BE2C (cell line): ENCODE measurements at regions not wholly inside any gene's neighbourhood (a gene's known extent, or its start where the extent isn't known, plus 50 kb on each side); places are given as distances from the start of the nearest gene placed in this dataset.

Experiments
- DNase-seq: peaks from one replicate; pipeline ENCODE4 v3.0.0-alpha.2; 2020
- H3K27me3 ChIP-seq: fragments of 250-450 bp; sonication (Bioruptor Pico); 2 replicates; pipeline ENCODE4 v1.5.1; 2020; ENCODE audit warnings: mild to moderate bottlenecking
- H3K36me3 ChIP-seq: fragments of 250-450 bp; sonication (Bioruptor Pico); 2 replicates; pipeline ENCODE4 v1.5.1; 2020; ENCODE audit warnings: mild to moderate bottlenecking
- H3K4me1 ChIP-seq: fragments of 250-450 bp; sonication (Bioruptor Pico); 2 replicates; pipeline ENCODE4 v1.5.1; 2020
- H3K4me3 ChIP-seq: 2 replicates; pipeline ENCODE4 v1.5.1; 2011; ENCODE audit warnings: low read depth, low read length
- H3K9me3 ChIP-seq: fragments of 250-450 bp; sonication (Bioruptor Pico); 2 replicates; pipeline ENCODE4 v1.5.1; 2020
- TF ChIP-seq, protein P1 (sequence below): IDR thresholded peaks from 2 replicates; pipeline ENCODE4 v1.5.1; 2012; ENCODE audit warnings: mild to moderate bottlenecking, low read depth, low read length

DNA sequence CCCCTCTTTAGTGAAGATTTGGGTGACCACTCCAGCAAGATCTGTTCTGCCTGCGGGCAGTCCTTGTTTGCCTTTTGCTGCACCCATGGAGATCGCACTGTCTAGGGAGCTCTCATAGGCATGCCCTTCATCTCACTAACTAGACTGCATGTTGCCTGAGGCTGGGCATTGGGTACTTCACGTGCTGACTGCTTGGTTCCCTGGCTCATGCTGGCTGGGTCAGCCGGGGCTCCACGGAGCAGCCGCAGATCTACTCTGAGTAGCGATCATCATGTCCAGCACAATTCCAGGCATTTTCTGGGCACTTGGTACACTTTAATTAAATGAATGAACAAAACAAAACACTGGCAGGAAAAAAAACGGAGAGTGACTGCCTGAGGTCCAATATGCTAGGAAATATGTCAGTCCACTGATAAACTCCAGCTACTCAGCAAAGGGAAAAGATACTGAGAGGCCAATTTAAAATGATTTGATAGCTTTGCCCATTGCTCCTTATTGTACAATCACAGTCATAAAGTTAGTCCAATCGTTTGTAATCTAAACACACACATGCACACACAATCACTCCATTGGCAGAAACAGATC is 220.3 kb downstream of the C1D start:
- peak; percentile 17 for DNase-seq
- TF ChIP-seq, protein P1, sequence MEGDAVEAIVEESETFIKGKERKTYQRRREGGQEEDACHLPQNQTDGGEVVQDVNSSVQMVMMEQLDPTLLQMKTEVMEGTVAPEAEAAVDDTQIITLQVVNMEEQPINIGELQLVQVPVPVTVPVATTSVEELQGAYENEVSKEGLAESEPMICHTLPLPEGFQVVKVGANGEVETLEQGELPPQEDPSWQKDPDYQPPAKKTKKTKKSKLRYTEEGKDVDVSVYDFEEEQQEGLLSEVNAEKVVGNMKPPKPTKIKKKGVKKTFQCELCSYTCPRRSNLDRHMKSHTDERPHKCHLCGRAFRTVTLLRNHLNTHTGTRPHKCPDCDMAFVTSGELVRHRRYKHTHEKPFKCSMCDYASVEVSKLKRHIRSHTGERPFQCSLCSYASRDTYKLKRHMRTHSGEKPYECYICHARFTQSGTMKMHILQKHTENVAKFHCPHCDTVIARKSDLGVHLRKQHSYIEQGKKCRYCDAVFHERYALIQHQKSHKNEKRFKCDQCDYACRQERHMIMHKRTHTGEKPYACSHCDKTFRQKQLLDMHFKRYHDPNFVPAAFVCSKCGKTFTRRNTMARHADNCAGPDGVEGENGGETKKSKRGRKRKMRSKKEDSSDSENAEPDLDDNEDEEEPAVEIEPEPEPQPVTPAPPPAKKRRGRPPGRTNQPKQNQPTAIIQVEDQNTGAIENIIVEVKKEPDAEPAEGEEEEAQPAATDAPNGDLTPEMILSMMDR, result no peak
- Histone ChIP-seq H3K4me3 (no peak overlapping the region), H3K27me3 (no peaks in the 10 kb centered on the region), H3K9me3 (no peaks in the 10 kb centered on the region), H3K4me1 (peaks cover 4% of the 10 kb centered on the region), H3K36me3 (no peaks in the 10 kb centered on the region)

DNA sequence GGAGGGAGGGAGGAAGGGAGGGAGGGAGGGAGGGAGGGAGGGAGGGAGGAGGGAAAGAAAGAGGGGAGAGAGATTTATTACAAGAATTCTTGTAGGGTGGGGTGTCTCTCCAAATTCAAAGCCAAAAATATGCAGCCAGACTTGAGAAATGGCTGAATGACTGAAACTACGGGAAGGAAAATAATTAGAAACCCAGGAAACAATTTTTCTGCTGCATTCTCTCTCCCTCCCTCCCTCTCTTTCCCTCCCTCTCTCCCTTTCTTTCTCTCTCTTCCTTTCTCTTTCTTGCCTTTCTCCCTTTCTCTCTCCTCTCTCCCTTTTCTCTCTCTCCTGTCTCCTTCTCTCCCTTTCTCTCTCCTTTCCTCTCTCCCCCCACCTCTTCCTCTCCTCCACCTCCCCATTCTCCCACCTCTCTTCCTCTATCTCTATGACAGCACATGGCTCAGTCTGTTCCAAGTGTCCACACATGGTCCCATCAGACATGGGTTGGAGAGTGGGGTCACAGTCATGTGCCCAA is 218.7 kb downstream of the C1D start:
- TF ChIP-seq, protein P1, result no peak
- Histone ChIP-seq H3K27me3 (no peaks in the 10 kb centered on the region), H3K36me3 (no peaks in the 10 kb centered on the region), H3K9me3 (no peaks in the 10 kb centered on the region), H3K4me3 (no peak overlapping the region), H3K4me1 (peaks cover 4% of the 10 kb centered on the region)
- DNase-seq, result no peak

DNA sequence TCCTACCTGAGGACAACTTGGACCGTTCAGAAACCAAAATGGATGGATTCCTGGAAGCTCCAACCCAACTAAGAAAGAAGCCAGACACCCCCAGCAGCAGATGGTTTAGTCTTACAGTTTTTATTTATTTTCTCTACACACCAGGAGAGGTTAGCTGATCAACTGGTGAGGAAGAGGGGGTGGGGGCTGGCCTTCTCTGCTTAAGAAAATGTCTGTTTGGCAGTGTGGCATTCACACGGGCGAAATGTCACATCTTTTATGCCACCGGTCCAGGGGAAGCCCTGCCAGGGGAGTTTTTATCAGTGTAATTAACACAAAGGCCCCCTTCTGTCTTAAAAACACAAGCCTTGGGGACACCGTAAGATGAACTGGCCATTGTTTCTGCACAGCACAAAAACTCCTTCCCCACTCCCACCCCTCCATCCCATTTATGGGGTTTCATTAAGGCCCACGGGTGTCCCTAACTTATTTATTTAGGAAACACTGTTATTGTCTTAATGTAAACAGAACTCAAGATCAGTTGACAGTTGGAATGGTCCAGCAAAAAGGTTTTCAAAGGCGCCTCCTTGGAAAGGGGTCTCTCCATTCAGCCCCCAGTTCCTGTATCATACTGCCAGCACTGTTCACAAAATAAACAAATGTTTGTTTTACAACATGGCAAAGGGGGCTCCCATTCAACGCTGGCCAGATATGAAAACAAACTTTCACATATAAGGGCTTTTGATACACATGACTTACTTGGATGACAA is 217.0 kb downstream of the C1D start:
- TF ChIP-seq, protein P1, result no peak
- no peaks in the 10 kb centered on the region; the same call in 1 of the 2 replicates for H3K4me1 ChIP-seq
- peak overlapping the region; percentile 41 for H3K4me3 ChIP-seq
- no peaks in the 10 kb centered on the region for H3K9me3 ChIP-seq
- no peak for DNase-seq
- no peaks in the 10 kb centered on the region for H3K27me3 ChIP-seq
- H3K36me3 ChIP-seq, result no peaks in the 10 kb centered on the region

DNA sequence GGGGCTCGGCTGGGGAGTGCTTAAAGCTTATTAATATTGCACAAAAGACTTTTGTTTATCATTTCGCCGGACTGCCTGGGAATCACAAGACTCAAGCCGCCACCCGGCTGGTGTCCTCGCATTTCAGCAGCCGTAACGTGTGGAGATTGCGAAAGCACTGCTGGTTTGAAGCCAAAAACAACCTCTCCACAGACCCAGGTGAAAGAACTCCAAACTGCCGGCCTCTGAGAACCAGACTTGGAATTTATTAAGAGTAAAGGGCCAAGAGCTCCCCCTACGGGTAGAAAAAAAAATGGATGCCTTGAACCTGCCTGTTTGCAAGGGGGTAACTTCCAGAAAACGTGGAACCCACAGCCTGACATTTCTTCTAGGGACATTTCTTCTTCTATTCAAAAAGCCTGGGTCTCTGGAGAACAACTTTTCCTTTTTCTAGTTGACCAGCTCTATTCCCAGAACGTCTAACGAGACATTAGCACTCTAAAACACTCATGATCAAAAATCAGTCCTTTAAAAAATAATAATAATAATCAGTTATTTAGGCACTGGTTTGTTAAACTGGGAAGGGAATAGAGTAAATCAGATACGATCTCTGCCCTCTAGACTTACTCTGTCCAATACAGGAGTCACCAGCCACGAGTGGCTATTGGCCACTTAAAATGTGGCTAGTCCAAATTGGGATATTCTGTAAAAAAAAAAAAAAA is 216.3 kb downstream of the C1D start:
- peak; percentile 63 for DNase-seq
- Histone ChIP-seq H3K9me3 (no peaks in the 10 kb centered on the region), H3K4me1 (no peaks in the 10 kb centered on the region; the same call in 1 of the 2 replicates), H3K4me3 (peak overlapping the region; percentile 41), H3K27me3 (no peaks in the 10 kb centered on the region), H3K36me3 (no peaks in the 10 kb centered on the region)
- TF ChIP-seq, protein P1, result peak; percentile 66

DNA sequence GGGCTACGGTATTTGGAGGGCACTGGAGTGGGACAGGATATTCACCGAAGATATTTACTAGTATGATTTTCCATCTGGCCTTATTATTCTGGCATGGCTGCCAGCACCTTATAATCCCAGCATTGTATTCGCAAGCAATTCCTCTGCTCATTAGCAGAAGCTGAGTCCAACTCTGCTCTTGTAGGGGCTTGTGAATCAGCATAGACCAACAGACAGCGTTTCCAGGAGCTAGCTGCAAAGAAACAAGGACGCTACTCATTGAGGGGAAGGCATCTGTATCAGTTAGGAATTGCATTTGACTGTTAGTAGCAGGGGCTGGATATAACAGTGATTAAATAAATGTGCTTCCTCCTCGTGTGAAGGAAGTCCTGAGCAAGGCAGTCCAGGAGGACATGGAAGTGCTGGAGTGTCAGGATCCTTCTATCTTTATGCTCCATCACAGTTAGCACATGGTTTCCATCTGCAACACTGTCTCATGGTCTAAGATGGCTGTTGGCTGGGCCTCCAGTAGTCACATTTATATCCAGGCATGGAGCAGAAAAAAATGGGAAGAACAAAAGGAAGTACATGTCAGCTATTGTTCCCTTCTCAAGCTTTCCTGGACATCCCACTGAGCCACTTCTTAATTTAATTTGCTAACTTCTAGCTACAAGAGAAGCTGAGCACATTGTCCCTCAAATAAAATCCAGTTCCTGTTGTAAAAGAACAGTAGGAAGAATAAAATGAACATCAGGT is 214.1 kb downstream of the C1D start:
- no peak for DNase-seq
- H3K4me1 ChIP-seq, result no peaks in the 10 kb centered on the region
- no peaks in the 10 kb centered on the region for H3K9me3 ChIP-seq
- no peaks in the 10 kb centered on the region for H3K27me3 ChIP-seq
- H3K4me3 ChIP-seq, result no peak overlapping the region
- TF ChIP-seq, protein P1, result no peak
- no peaks in the 10 kb centered on the region for H3K36me3 ChIP-seq
